ENCODE measurements at regions not wholly inside any gene's neighbourhood (a gene's known extent, or its start where the extent isn't known, plus 50 kb on each side); places are given as distances from the start of the nearest gene placed in this dataset.
A peak's percentile ranks its signal among the peaks of the same experiment; 100 is the strongest.

DNA sequence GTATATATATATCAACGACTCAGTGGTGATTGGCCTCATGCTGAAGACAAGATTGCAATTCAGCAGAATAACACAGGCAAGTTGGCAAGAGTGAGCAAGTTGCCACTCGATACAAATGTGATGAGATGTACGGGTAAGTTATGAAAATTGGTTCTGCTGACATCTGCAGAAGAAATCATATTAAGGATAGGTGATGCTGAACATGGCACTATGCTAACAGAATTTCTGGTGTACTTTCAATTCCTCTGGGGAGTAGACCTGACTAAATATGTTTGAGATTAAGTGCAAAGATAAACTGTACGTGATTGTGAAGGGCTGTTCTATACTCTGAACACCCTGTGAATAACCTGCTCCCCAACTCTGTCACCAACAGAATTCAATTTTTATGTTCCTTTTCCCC is 758.2 kb downstream of the TBC1D32 start:
- Mint-ChIP-seq H3K4me1 (no peaks in the 10 kb centered on the region), H3K4me3 (no peak overlapping the region), H3K27me3 (no peaks in the 10 kb centered on the region), H3K36me3 (no peaks in the 10 kb centered on the region), H3K27ac (no peak overlapping the region), H3K9me3 (no peaks in the 10 kb centered on the region)

DNA sequence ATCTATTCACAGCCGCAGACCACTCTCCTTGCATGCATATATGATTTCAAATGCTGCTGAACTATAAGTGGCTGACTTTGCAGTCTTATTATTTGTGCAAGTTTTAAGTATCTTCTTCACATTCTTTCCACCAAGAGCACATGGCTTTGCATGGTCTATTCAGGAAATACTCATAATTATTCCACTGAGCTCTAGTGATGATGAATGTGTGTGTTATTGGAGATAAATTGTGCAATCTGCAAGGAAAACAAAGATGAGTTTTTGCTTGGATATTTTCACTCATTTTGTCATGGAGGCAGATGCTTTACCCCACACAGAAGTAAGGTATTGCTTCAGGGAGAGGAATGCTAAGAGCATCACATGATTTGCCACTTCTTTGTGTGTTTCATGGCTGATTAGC is 764.6 kb downstream of the TBC1D32 start:
- Mint-ChIP-seq H3K27ac (no peak overlapping the region), H3K4me1 (no peaks in the 10 kb centered on the region), H3K9me3 (no peaks in the 10 kb centered on the region), H3K4me3 (no peak overlapping the region), H3K36me3 (no peaks in the 10 kb centered on the region), H3K27me3 (no peaks in the 10 kb centered on the region)

- no peaks in the 10 kb centered on the region for H3K27me3 Mint-ChIP-seq
Observed at GRCh38 chr6:120564779-120565178, 769.5 kb downstream of the TBC1D32 start.

GRCh38 chr6:120558294-120558693 is 776.0 kb downstream of the TBC1D32 start:
- no peak overlapping the region for H3K27ac Mint-ChIP-seq
- no peaks in the 10 kb centered on the region for H3K4me1 Mint-ChIP-seq
- H3K27me3 Mint-ChIP-seq: no peaks in the 10 kb centered on the region
- no peak overlapping the region for H3K4me3 Mint-ChIP-seq
- no peaks in the 10 kb centered on the region for H3K36me3 Mint-ChIP-seq
- no peaks in the 10 kb centered on the region for H3K9me3 Mint-ChIP-seq

More at GRCh38 chr6:120564779-120565178, 769.5 kb downstream of the TBC1D32 start:
- Mint-ChIP-seq H3K4me1 (no peaks in the 10 kb centered on the region), H3K27ac (peak overlapping the region; percentile 71), H3K36me3 (no peaks in the 10 kb centered on the region), H3K4me3 (no peak overlapping the region), H3K9me3 (no peaks in the 10 kb centered on the region)

DNA sequence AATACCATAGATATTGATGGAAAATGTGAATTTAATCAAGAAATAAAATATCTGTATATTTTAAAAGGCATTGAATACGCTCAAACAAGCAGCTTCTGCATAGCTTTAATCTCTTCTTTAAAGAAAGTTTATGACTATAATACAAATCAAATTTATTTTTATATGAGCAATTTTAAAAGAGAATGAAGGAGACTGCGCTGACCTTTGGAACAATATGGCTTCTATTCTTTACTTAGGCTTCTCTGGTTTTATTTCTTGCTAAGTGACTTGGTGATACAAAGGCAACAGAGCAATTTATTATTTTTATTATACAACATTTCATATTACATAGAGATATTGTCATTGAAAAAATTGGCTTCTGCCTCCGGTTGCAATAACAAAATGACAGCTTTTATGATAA is 776.7 kb downstream of the TBC1D32 start:
- Mint-ChIP-seq H3K4me1 (no peaks in the 10 kb centered on the region), H3K27me3 (no peaks in the 10 kb centered on the region), H3K27ac (no peak overlapping the region), H3K4me3 (no peak overlapping the region), H3K36me3 (no peaks in the 10 kb centered on the region), H3K9me3 (no peaks in the 10 kb centered on the region)

DNA sequence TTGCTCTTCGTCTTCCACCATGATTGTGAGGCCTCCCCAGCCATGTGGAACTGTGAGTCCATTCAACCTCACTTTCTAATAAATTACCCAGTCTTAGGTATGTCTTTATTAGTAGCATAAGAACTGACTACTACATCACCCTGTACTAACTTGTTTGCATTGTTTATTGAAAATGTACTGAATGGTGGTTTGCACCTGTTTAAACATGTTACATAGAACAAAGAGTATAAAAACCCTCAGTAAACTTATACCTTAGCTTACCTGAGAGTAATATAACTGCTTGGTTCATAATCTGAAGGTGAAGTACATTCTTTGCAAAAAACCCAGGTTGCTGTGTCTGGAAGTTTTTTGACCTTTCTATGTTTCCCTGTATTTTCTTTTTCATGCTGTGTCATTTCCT is 777.8 kb downstream of the TBC1D32 start:
- Mint-ChIP-seq H3K4me1 (no peaks in the 10 kb centered on the region), H3K36me3 (no peaks in the 10 kb centered on the region), H3K27ac (no peak overlapping the region), H3K9me3 (no peaks in the 10 kb centered on the region), H3K4me3 (no peak overlapping the region), H3K27me3 (no peaks in the 10 kb centered on the region)

DNA sequence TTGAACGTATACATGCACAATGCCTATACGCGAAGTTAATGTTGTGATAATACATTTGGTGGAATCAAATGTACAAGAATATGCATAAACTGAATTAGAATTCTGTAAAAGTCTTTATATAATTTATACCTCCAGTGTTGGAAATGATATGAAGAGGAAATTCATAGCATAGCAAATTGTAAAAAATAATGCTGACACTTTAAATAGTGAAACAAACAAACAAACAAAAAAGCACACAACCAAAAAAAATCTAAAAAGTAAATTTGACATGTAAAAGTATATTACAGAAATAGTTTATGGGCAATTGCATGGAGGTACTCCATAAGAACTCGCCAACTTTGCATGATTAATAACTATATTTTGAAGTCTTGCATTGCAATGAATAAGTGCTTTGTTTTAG is 780.9 kb downstream of the TBC1D32 start:
- H3K27ac Mint-ChIP-seq: no peak overlapping the region

GRCh38 chr6:120545353-120545752 is 788.9 kb downstream of the TBC1D32 start:
- no peaks in the 10 kb centered on the region for H3K36me3 Mint-ChIP-seq
- H3K4me1 Mint-ChIP-seq: no peaks in the 10 kb centered on the region
- no peak overlapping the region for H3K4me3 Mint-ChIP-seq
- H3K9me3 Mint-ChIP-seq: no peaks in the 10 kb centered on the region
- H3K27ac Mint-ChIP-seq: no peak overlapping the region
- H3K27me3 Mint-ChIP-seq: no peaks in the 10 kb centered on the region

More for the DNA sequence above, 780.9 kb downstream of the TBC1D32 start:
- Mint-ChIP-seq H3K27me3 (no peaks in the 10 kb centered on the region), H3K4me3 (no peak overlapping the region), H3K4me1 (no peaks in the 10 kb centered on the region), H3K9me3 (no peaks in the 10 kb centered on the region), H3K36me3 (no peaks in the 10 kb centered on the region)

DNA sequence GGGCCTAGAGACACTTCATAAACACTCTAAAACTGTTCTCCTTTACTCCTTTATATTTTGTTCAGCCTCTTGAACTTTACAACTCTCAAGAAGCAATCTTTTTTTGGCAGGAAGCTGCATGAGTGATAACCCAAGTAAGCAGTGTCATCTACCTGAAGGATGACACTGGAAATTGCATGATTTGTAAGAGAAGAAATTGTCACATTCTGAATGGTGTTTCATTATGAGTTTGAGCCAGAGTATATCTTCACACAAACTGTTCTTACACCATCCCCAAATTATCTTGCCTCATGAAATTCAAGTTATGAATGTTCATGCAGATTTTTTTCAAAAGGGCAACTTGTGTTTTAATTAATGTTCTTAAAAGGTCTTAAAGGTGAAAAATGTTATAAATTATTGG is 799.3 kb downstream of the TBC1D32 start:
- H3K27ac Mint-ChIP-seq: no peak overlapping the region
- H3K4me1 Mint-ChIP-seq: no peaks in the 10 kb centered on the region
- H3K36me3 Mint-ChIP-seq: no peaks in the 10 kb centered on the region
- H3K4me3 Mint-ChIP-seq: no peak overlapping the region
- H3K9me3 Mint-ChIP-seq: peaks cover 8% of the 10 kb centered on the region
- H3K27me3 Mint-ChIP-seq: no peaks in the 10 kb centered on the region

GRCh38 chr6:120526576-120526975 is 807.7 kb downstream of the TBC1D32 start:
- H3K36me3 Mint-ChIP-seq: no peaks in the 10 kb centered on the region
- H3K27me3 Mint-ChIP-seq: no peaks in the 10 kb centered on the region
- H3K4me3 Mint-ChIP-seq: no peak overlapping the region
- no peak overlapping the region for H3K27ac Mint-ChIP-seq
- no peaks in the 10 kb centered on the region for H3K4me1 Mint-ChIP-seq
- no peaks in the 10 kb centered on the region for H3K9me3 Mint-ChIP-seq

DNA sequence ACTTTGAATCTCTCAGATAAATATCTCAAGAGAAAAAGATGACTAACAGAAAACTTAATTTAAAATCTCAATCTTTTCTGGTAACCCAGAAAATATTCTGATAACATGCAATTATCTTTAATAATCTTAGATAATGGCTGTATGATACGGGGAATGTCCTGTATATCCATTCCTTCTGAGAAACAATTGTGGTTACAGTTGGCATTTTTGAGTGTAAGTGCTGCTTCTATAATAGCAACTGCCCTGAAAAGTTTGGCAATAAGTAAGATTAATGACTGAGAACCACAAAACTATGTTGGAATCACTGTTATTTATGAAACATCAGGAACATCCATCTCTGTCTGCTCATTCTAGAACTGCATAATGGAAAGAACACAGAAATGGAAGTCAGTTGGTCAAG is 819.7 kb downstream of the TBC1D32 start:
- no peaks in the 10 kb centered on the region for H3K27me3 Mint-ChIP-seq
- no peak overlapping the region for H3K27ac Mint-ChIP-seq

GRCh38 chr6:120511712-120512111 is 822.6 kb downstream of the TBC1D32 start:
- Mint-ChIP-seq H3K27ac (no peak overlapping the region), H3K9me3 (no peaks in the 10 kb centered on the region), H3K27me3 (no peaks in the 10 kb centered on the region), H3K4me1 (no peaks in the 10 kb centered on the region), H3K36me3 (no peaks in the 10 kb centered on the region), H3K4me3 (no peak overlapping the region)

More for the DNA sequence above, 819.7 kb downstream of the TBC1D32 start:
- Mint-ChIP-seq H3K4me1 (no peaks in the 10 kb centered on the region), H3K4me3 (no peak overlapping the region), H3K36me3 (no peaks in the 10 kb centered on the region), H3K9me3 (peaks cover 3% of the 10 kb centered on the region)

- H3K36me3 Mint-ChIP-seq: no peaks in the 10 kb centered on the region
- no peaks in the 10 kb centered on the region for H3K4me1 Mint-ChIP-seq
- no peak overlapping the region for H3K27ac Mint-ChIP-seq
- no peaks in the 10 kb centered on the region for H3K27me3 Mint-ChIP-seq
- no peak overlapping the region for H3K4me3 Mint-ChIP-seq
- H3K9me3 Mint-ChIP-seq: no peaks in the 10 kb centered on the region
Observed at GRCh38 chr6:120498711-120499110, 835.6 kb downstream of the TBC1D32 start.

GRCh38 chr6:120496661-120497060 is 837.6 kb downstream of the TBC1D32 start:
- Mint-ChIP-seq H3K9me3 (no peaks in the 10 kb centered on the region), H3K27me3 (no peaks in the 10 kb centered on the region), H3K4me3 (no peak overlapping the region)

GRCh38 chr6:120493505-120493904 is 840.8 kb downstream of the TBC1D32 start:
- Mint-ChIP-seq H3K27ac (no peak overlapping the region), H3K27me3 (no peaks in the 10 kb centered on the region), H3K36me3 (no peaks in the 10 kb centered on the region), H3K4me1 (no peaks in the 10 kb centered on the region), H3K9me3 (no peaks in the 10 kb centered on the region), H3K4me3 (no peak overlapping the region)

More at GRCh38 chr6:120496661-120497060, 837.6 kb downstream of the TBC1D32 start:
- peak overlapping the region; percentile 59 for H3K27ac Mint-ChIP-seq
- H3K36me3 Mint-ChIP-seq: no peaks in the 10 kb centered on the region
- H3K4me1 Mint-ChIP-seq: no peaks in the 10 kb centered on the region

DNA sequence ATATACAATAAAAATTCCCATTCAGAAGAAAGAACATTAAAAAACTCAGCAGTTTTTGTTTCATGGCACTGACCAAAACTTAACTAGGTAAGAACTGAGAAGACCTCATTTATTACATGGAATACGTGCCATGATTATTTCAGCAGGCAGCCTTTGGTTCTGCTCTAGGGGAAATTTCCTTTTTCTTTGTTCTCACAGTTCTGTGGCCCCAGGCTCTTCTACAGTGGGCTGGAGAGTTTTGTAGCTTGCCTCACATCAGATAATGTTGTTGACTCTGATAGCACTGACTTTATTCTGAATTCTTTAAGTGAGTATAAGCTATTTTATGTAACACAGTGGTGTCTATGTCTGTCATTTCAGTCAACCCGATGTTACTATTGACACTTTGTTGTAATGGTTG is 844.3 kb downstream of the TBC1D32 start:
- Mint-ChIP-seq H3K9me3 (peaks cover 2% of the 10 kb centered on the region), H3K4me3 (no peak overlapping the region), H3K27ac (no peak overlapping the region), H3K36me3 (no peaks in the 10 kb centered on the region), H3K27me3 (no peaks in the 10 kb centered on the region), H3K4me1 (no peaks in the 10 kb centered on the region)

DNA sequence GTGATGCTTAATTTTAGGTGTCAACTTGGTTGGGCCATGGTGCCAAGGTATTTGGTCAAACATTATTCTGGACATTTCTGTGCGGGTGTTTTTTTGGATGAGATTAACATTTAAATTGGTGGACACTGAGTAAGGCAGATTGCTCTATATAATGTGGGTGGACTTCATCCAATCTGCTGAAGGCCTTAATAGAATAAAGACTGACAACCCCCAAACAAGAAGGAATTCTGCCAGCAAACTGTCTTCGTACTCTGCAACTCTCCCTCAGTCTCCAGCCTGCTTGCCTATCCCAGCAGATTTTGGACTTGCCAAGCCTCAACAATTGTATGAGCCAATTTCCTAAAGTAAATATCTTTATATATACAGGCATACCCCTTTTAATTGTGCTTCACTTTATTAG is 850.1 kb downstream of the TBC1D32 start:
- no peaks in the 10 kb centered on the region for H3K27me3 Mint-ChIP-seq
- H3K36me3 Mint-ChIP-seq: no peaks in the 10 kb centered on the region
- H3K27ac Mint-ChIP-seq: no peak overlapping the region
- no peak overlapping the region for H3K4me3 Mint-ChIP-seq
- H3K9me3 Mint-ChIP-seq: peaks cover 13% of the 10 kb centered on the region
- H3K4me1 Mint-ChIP-seq: no peaks in the 10 kb centered on the region
